H1 (cell line): ENCODE measurements at regions not wholly inside any gene's neighbourhood (a gene's known extent, or its start where the extent isn't known, plus 50 kb on each side); places are given as distances from the start of the nearest gene placed in this dataset.

Experiments
- CTCF ChIA-PET: fragments of 300-600 bp; sonication (Branson Sonifier 250); formaldehyde crosslinking; loops from one replicate; lab custom pipeline; 2021; ENCODE audit not compliant: partially characterized antibody; lab: Charles Lee
- POLR2A ChIA-PET: fragments of 300-600 bp; sonication (Branson Sonifier 250); formaldehyde crosslinking; loops from one replicate; lab custom pipeline; 2021; ENCODE audit warnings: inconsistent platforms; ENCODE audit not compliant: partially characterized antibody; lab: Charles Lee
- DNase-seq, 2 experiments: peaks; one replicate each; pipeline versions ENCODE4 v3.0.0 to v3.0.0-alpha.2; 2010 to 2022; ENCODE audit warnings: low spot score in 2 of 2, low read depth in 1 of 2, mixed read lengths in 1 of 2
- FAIRE-seq: peaks from 2 replicates; lab custom pipeline; 2011; peaks lifted over from hg19 to GRCh38; lab: Jason Lieb, UNC
- H2AFZ ChIP-seq: 2 replicates; pipeline ENCODE4 v1.8.1; 2012; ENCODE audit warnings: low read length, inconsistent platforms
- H2AK5ac ChIP-seq: 2 replicates; pipeline ENCODE4 v1.6.1; 2013; ENCODE audit warnings: low read depth, low read length
- H2BK120ac ChIP-seq: replicated peaks from 2 replicates; pipeline ENCODE3; 2013; ENCODE audit warnings: low read depth, low read length, inconsistent platforms
- H2BK12ac ChIP-seq: 2 replicates; pipeline ENCODE4 v1.6.1; 2013; ENCODE audit warnings: low read depth, low read length
- H2BK15ac ChIP-seq: 2 replicates; pipeline ENCODE4 v1.6.1; 2013; ENCODE audit warnings: low read length
- H2BK20ac ChIP-seq: 2 replicates; pipeline ENCODE4 v1.6.1; 2013; ENCODE audit warnings: low read length
- H2BK5ac ChIP-seq: 2 replicates; pipeline ENCODE4 v1.6.1; 2013; ENCODE audit warnings: low read depth, low read length
- H3K14ac ChIP-seq: 2 replicates; pipeline ENCODE4 v1.6.1; 2013; ENCODE audit warnings: inconsistent platforms; ENCODE audit not compliant: insufficient read length
- H3K18ac ChIP-seq: 2 replicates; pipeline ENCODE4 v1.6.1; 2013; ENCODE audit warnings: low read length; ENCODE audit errors: extremely low read depth
- H3K23ac ChIP-seq: 2 replicates; pipeline ENCODE4 v1.6.1; 2013; ENCODE audit warnings: inconsistent platforms; ENCODE audit not compliant: insufficient read length
- H3K23me2 ChIP-seq: 2 replicates; pipeline ENCODE4 v1.6.1; 2013; ENCODE audit warnings: low read depth, low read length
- H3K27ac ChIP-seq: 2 replicates; pipeline ENCODE4 v1.6.1; 2011; ENCODE audit warnings: low read depth, low read length, inconsistent platforms
- H3K27me3 ChIP-seq, 4 experiments: replicated peaks in 1 of 4; 1 replicate in 1 of 4; 2 replicates in 3 of 4; pipeline versions ENCODE4 v1.6.1 to v1.8.1; 2011 to 2013; ENCODE audit warnings: low read length in 3 of 4, mild to moderate bottlenecking in 3 of 4, inconsistent platforms in 2 of 4, mixed read lengths in 2 of 4, moderate library complexity in 1 of 4; ENCODE audit not compliant: control insufficient read depth in 3 of 4, insufficient read depth in 3 of 4; ENCODE audit errors: extremely low read depth in 1 of 4
- H3K36me3 ChIP-seq, 4 experiments: 2 replicates each; pipeline versions ENCODE4 v1.6.1 to v1.8.1; 2011 to 2013; ENCODE audit warnings: mild to moderate bottlenecking in 4 of 4, low read length in 3 of 4, moderate library complexity in 2 of 4, control low read depth in 1 of 4, inconsistent platforms in 1 of 4; ENCODE audit not compliant: insufficient read depth in 4 of 4, control insufficient read depth in 2 of 4
- H3K4ac ChIP-seq: replicated peaks from 2 replicates; pipeline ENCODE3; 2013; ENCODE audit warnings: low read length, low read depth, mixed read lengths, inconsistent platforms; ENCODE audit not compliant: insufficient read length
- H3K4me1 ChIP-seq, 4 experiments: replicated peaks in 1 of 4; 1 replicate in 1 of 4; 2 replicates in 3 of 4; pipeline versions ENCODE4 v1.6.1 to v1.8.1; 2011 to 2013; ENCODE audit warnings: low read length in 3 of 4, inconsistent platforms in 2 of 4, mixed read lengths in 1 of 4; ENCODE audit not compliant: insufficient read depth in 4 of 4, control insufficient read depth in 3 of 4
- H3K4me2 ChIP-seq, 2 experiments: 2 replicates each; pipeline versions ENCODE4 v1.6.1 to v1.8.1; 2011 to 2013; ENCODE audit warnings: low read depth in 2 of 2, low read length in 2 of 2, control low read depth in 1 of 2, inconsistent platforms in 1 of 2, mild to moderate bottlenecking in 1 of 2; ENCODE audit not compliant: insufficient read depth in 1 of 2
- H3K4me3 ChIP-seq, 4 experiments: fragments of 200-600, 300-600 bp in 1 of 4; sonication (generic), shearing (Covaris generic), sonication (Bioruptor Twin) in 1 of 4; 2 replicates each; pipeline versions ENCODE4 v1.5.1 to v1.8.1; 2011 to 2016; ENCODE audit warnings: low read length in 4 of 4, low read depth in 3 of 4, control low read depth in 2 of 4, inconsistent platforms in 2 of 4, mild to moderate bottlenecking in 2 of 4, mixed read lengths in 1 of 4, moderate library complexity in 1 of 4; ENCODE audit not compliant: insufficient read depth in 2 of 4; ENCODE audit errors: extremely low read depth in 1 of 4
- H3K56ac ChIP-seq: replicated peaks from 2 replicates; pipeline ENCODE3; 2013; ENCODE audit warnings: low read depth, mild to moderate bottlenecking, mixed read lengths, low read length, inconsistent platforms; ENCODE audit not compliant: insufficient read length
- H3K79me1 ChIP-seq: 2 replicates; pipeline ENCODE4 v1.6.1; 2013; ENCODE audit warnings: low read depth, low read length, control low read depth
- H3K79me2 ChIP-seq, 2 experiments: 2 replicates each; pipeline versions ENCODE4 v1.6.1 to v1.8.1; 2012 to 2013; ENCODE audit warnings: low read length in 2 of 2, mild to moderate bottlenecking in 2 of 2, inconsistent platforms in 1 of 2; ENCODE audit not compliant: insufficient read depth in 2 of 2, control insufficient read depth in 1 of 2
- H3K9ac ChIP-seq, 4 experiments: replicated peaks in 1 of 4; 1 replicate in 1 of 4; 2 replicates in 3 of 4; pipeline versions ENCODE4 v1.6.1 to v1.8.1; 2011 to 2013; ENCODE audit warnings: low read depth in 3 of 4, low read length in 3 of 4, control low read depth in 2 of 4, mild to moderate bottlenecking in 2 of 4, moderate library complexity in 2 of 4, inconsistent platforms in 1 of 4; ENCODE audit errors: extremely low read depth in 1 of 4
- H3K9me3 ChIP-seq, 2 experiments: 2 replicates each; pipeline versions ENCODE4 v1.6.1 to v1.8.1; 2012 to 2013; ENCODE audit warnings: mild to moderate bottlenecking in 2 of 2, moderate library complexity in 2 of 2, control low read depth in 1 of 2, inconsistent platforms in 1 of 2, low read depth in 1 of 2, low read length in 1 of 2, mixed read lengths in 1 of 2; ENCODE audit not compliant: insufficient read depth in 2 of 2
- H4K20me1 ChIP-seq, 2 experiments: replicated peaks in 1 of 2; 2 replicates each; pipeline versions ENCODE3 to v1.8.1; 2011 to 2013; ENCODE audit warnings: inconsistent platforms in 2 of 2, low read length in 2 of 2, mild to moderate bottlenecking in 1 of 2; ENCODE audit not compliant: insufficient read depth in 2 of 2, control insufficient read depth in 1 of 2
- H4K5ac ChIP-seq: 2 replicates; pipeline ENCODE4 v1.6.1; 2013; ENCODE audit warnings: low read length, low read depth, mixed read lengths, inconsistent platforms; ENCODE audit not compliant: insufficient read length
- H4K8ac ChIP-seq: 2 replicates; pipeline ENCODE4 v1.8.0; 2013; ENCODE audit warnings: mild to moderate bottlenecking, moderate library complexity, low read length, inconsistent platforms; ENCODE audit not compliant: insufficient read depth; ENCODE audit errors: extremely low read depth
- H4K91ac ChIP-seq: replicated peaks from 2 replicates; pipeline ENCODE3; 2013; ENCODE audit warnings: low read length, mixed read lengths, inconsistent platforms; ENCODE audit not compliant: insufficient read length
- EP300 ChIP-seq, 2 experiments: IDR thresholded peaks; 1 replicate in 1 of 2; 2 replicates in 1 of 2; pipeline ENCODE4 v1.6.1; 2011 to 2012; ENCODE audit warnings: low read depth in 2 of 2, low read length in 2 of 2, mild to moderate bottlenecking in 2 of 2, borderline replicate concordance in 1 of 2, inconsistent platforms in 1 of 2, moderate library complexity in 1 of 2
- GTF2F1 ChIP-seq: IDR thresholded peaks from 2 replicates; pipeline ENCODE4 v1.6.1; 2012; ENCODE audit warnings: low read depth, low read length, improper control_type of control experiment, borderline replicate concordance
- RAD21 ChIP-seq, 2 experiments: IDR thresholded peaks in 1 of 2; conservative IDR thresholded peaks in 1 of 2; 2 replicates each; pipeline ENCODE4 v1.6.1; 2011; ENCODE audit warnings: low read depth in 2 of 2, low read length in 2 of 2, improper control_type of control experiment in 1 of 2, inconsistent platforms in 1 of 2, mild to moderate bottlenecking in 1 of 2, moderate library complexity in 1 of 2
- WGBS, 2 experiments: shearing (Covaris generic) in 1 of 2; methylation state at CpG; one replicate each; pipeline versions ENCODE4 v1.1.6 to v1.1.7; 2013 to 2015; ENCODE audit warnings: low lambda C conversion rate in 2 of 2, mixed read lengths in 2 of 2, inconsistent platforms in 1 of 2, low coverage in 1 of 2, missing lambda C conversion rate in 1 of 2; ENCODE audit not compliant: insufficient replicate concordance in 2 of 2, insufficient coverage in 1 of 2, insufficient read length in 1 of 2; ENCODE audit errors: extremely low coverage in 1 of 2, missing lambda C conversion rate in 1 of 2; 5-methylcytosine and 5-hydroxymethylcytosine counted together

GRCh38 chr9:86649913-86650312 lies 295.7 kb upstream of the TUT7 start:
- Histone ChIP-seq H3K27me3 (no peaks in the 10 kb centered on the region), H3K36me3 (no peaks in the 10 kb centered on the region), H3K18ac (no peak overlapping the region), H4K20me1 (no peaks in the 10 kb centered on the region), H2BK15ac (no peak overlapping the region), H3K23ac (no peak overlapping the region), H2BK12ac (no peak overlapping the region), H3K4me1 (no peaks in the 10 kb centered on the region), H3K79me1 (no peaks in the 10 kb centered on the region), H3K23me2 (no peaks in the 10 kb centered on the region; the same call in 1 of the 2 replicates), H2BK120ac (no peak overlapping the region), H4K5ac (no peak overlapping the region), H3K4ac (no peak overlapping the region), H3K27ac (no peak overlapping the region), H3K9me3 (no peaks in the 10 kb centered on the region), H4K91ac (no peak overlapping the region), H3K79me2 (no peaks in the 10 kb centered on the region), H3K4me2 (no peak overlapping the region), H3K14ac (no peak overlapping the region), H3K4me3 (no peak overlapping the region), H2AFZ (no peak overlapping the region), H2BK5ac (no peak overlapping the region), H3K9ac (no peak overlapping the region), H3K56ac (no peak overlapping the region), H2BK20ac (no peak overlapping the region), H4K8ac (no peak overlapping the region), H2AK5ac (no peak overlapping the region)
- 90% methylated on average over 4 of the region's 4 CpGs; no CpG with 5 or more reads in 1 of the 2 experiments for WGBS, 2 experiments
- FAIRE-seq = no peak
- ChIA-PET POLR2A (no interaction called here), CTCF (interaction anchor here (1.7 kb wide), 1 partner anchor 216 kb away, joined by 5 read pairs; no protein-coding TSS in a partner anchor)
- TF ChIP-seq GTF2F1 (no peak), EP300 (IDR thresholded peaks at IDR 0.05; ENCODE audit: borderline replicate concordance in 1 of 2, low read depth in 2 of 2, low read length in 2 of 2) (no peak), RAD21 (IDR thresholded peaks at IDR 0.05 in 1 of 2, conservative IDR thresholded peaks at IDR 0.05 in 1 of 2; ENCODE audit: low read depth in 2 of 2, low read length in 2 of 2) (no peak)
- no peak for DNase-seq
